Lower leg skin (tissue), 3 donors: ENCODE measurements at regions not wholly inside any gene's neighbourhood (a gene's known extent, or its start where the extent isn't known, plus 50 kb on each side); places are given as distances from the start of the nearest gene placed in this dataset.

ENCODE experiments used
- POLR2A ChIP-seq, 2 donors: fragments of 450-650 bp; IDR thresholded peaks; one replicate each; pipeline ENCODE4 v1.6.1; 2016 to 2017; ENCODE audit warnings: antibody characterized with exemption in 2 of 2, mild to moderate bottlenecking in 1 of 2, moderate library complexity in 1 of 2
- TF ChIP-seq, protein P1 (sequence below), 3 donors: fragments of 450-650 bp; IDR thresholded peaks; one replicate each; pipeline ENCODE4 v1.5.1; 2016; ENCODE audit warnings: antibody characterized with exemption in 3 of 3, mild to moderate bottlenecking in 3 of 3, moderate library complexity in 2 of 3

DNA sequence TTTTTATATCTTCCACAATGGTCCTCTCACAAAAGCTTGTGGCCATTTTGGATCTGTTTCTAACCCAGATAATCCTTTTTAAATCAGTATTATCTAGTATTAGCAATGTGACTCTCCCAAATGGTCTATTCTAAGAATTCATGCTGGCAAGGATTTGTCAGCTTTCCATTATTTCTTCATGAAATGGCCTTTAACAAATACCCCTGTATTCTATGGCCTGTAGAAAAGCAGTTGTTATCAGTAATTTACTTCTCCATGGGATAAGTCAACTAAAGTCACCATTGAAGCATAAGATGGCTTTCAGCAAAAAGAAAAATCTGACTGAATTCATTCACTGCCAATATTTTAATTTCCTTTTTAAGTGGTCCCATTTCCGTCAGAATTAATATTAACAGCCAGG is 346.4 kb upstream of the FAM174A start:
- TF ChIP-seq, protein P1, sequence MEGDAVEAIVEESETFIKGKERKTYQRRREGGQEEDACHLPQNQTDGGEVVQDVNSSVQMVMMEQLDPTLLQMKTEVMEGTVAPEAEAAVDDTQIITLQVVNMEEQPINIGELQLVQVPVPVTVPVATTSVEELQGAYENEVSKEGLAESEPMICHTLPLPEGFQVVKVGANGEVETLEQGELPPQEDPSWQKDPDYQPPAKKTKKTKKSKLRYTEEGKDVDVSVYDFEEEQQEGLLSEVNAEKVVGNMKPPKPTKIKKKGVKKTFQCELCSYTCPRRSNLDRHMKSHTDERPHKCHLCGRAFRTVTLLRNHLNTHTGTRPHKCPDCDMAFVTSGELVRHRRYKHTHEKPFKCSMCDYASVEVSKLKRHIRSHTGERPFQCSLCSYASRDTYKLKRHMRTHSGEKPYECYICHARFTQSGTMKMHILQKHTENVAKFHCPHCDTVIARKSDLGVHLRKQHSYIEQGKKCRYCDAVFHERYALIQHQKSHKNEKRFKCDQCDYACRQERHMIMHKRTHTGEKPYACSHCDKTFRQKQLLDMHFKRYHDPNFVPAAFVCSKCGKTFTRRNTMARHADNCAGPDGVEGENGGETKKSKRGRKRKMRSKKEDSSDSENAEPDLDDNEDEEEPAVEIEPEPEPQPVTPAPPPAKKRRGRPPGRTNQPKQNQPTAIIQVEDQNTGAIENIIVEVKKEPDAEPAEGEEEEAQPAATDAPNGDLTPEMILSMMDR (IDR thresholded peaks at IDR 0.05), result no peak
- no peak for TF ChIP-seq POLR2A (IDR thresholded peaks at IDR 0.05)
